ENCODE measurements at regions not wholly inside any gene's neighbourhood (a gene's known extent, or its start where the extent isn't known, plus 50 kb on each side); places are given as distances from the start of the nearest gene placed in this dataset.
A peak's percentile ranks its signal among the peaks of the same experiment; 100 is the strongest.
"Not testable (repeated sequence)": the region's sequence is repeated elsewhere in the genome, so short reads cannot be mapped to it uniquely, and the experiment has no call there.

- peak overlapping the region; percentile 17 for H2AFZ ChIP-seq (ENCODE audit: control insufficient read depth, low read length)
- H3K36me3 ChIP-seq (ENCODE audit: control insufficient read depth in 2 of 2, extremely low read depth in 1 of 2, insufficient read depth in 2 of 2, low read length in 2 of 2); dilution Hi-C loops (cut with MboI; ENCODE audit: extremely low pct_ligation_motif_present, low sequenced_read_pairs); H3K9me1 ChIP-seq (ENCODE audit: control insufficient read depth, extremely low read depth, insufficient read depth, low read length); H4K20me1 ChIP-seq (ENCODE audit: control insufficient read depth, extremely low read depth, insufficient read depth, low read length); H3K79me2 ChIP-seq (ENCODE audit: control insufficient read depth, insufficient read depth, low read length); H3K9me3 ChIP-seq (ENCODE audit: control insufficient read depth, low read depth, low read length); H3K27me3 ChIP-seq (ENCODE audit: control insufficient read depth, extremely low read depth, insufficient read depth, low read length): not testable (repeated sequence)
- peak; percentile 84 for FAIRE-seq
- H3K4me3 ChIP-seq (ENCODE audit: control insufficient read depth in 2 of 3, extremely low read depth in 1 of 3, insufficient read depth in 2 of 3, low read depth in 1 of 3, low read length in 3 of 3): peak overlapping the region in 1 of 3 experiments; percentile 10
- peaks cover 15% of the 10 kb centered on the region for H3K4me1 ChIP-seq (ENCODE audit: control insufficient read depth, extremely low read depth, insufficient read depth, low read length)
- peak overlapping the region; percentile 82 for H3K27ac ChIP-seq (ENCODE audit: control insufficient read depth, insufficient read depth, low read length)
- H3K9ac ChIP-seq (ENCODE audit: control insufficient read depth, extremely low read depth, insufficient read depth, low read length): peak overlapping the region; percentile 54
- DNase-seq (ENCODE audit: low read depth, low spot score): peak; percentile 33
- peak overlapping the region; percentile 51 for H3K4me2 ChIP-seq (ENCODE audit: control insufficient read depth, extremely low read depth, insufficient read depth, low read depth, low read length)
Observed at GRCh38 chr2:91599000-91599399, 2907.5 kb downstream of the RPIA start.

GRCh38 chr2:91602860-91603259, 2911.4 kb downstream of the RPIA start:
- H3K4me2 ChIP-seq (ENCODE audit: control insufficient read depth, extremely low read depth, insufficient read depth, low read depth, low read length); dilution Hi-C loops (cut with MboI; ENCODE audit: extremely low pct_ligation_motif_present, low sequenced_read_pairs); H4K20me1 ChIP-seq (ENCODE audit: control insufficient read depth, extremely low read depth, insufficient read depth, low read length); H3K27me3 ChIP-seq (ENCODE audit: control insufficient read depth, extremely low read depth, insufficient read depth, low read length); FAIRE-seq; H3K79me2 ChIP-seq (ENCODE audit: control insufficient read depth, insufficient read depth, low read length); H2AFZ ChIP-seq (ENCODE audit: control insufficient read depth, low read length); H3K4me3 ChIP-seq (ENCODE audit: control insufficient read depth in 2 of 3, extremely low read depth in 1 of 3, insufficient read depth in 2 of 3, low read depth in 1 of 3, low read length in 3 of 3); H3K27ac ChIP-seq (ENCODE audit: control insufficient read depth, insufficient read depth, low read length); H3K9me1 ChIP-seq (ENCODE audit: control insufficient read depth, extremely low read depth, insufficient read depth, low read length); H3K9ac ChIP-seq (ENCODE audit: control insufficient read depth, extremely low read depth, insufficient read depth, low read length); H3K36me3 ChIP-seq (ENCODE audit: control insufficient read depth in 2 of 2, extremely low read depth in 1 of 2, insufficient read depth in 2 of 2, low read length in 2 of 2); H3K9me3 ChIP-seq (ENCODE audit: control insufficient read depth, low read depth, low read length); DNase-seq (ENCODE audit: low read depth, low spot score): not testable (repeated sequence)
- H3K4me1 ChIP-seq (ENCODE audit: control insufficient read depth, extremely low read depth, insufficient read depth, low read length): peaks cover 15% of the 10 kb centered on the region

- H3K9ac ChIP-seq (ENCODE audit: control insufficient read depth, extremely low read depth, insufficient read depth, low read length); H3K4me2 ChIP-seq (ENCODE audit: control insufficient read depth, extremely low read depth, insufficient read depth, low read depth, low read length); H3K9me3 ChIP-seq (ENCODE audit: control insufficient read depth, low read depth, low read length); H3K79me2 ChIP-seq (ENCODE audit: control insufficient read depth, insufficient read depth, low read length); H3K4me1 ChIP-seq (ENCODE audit: control insufficient read depth, extremely low read depth, insufficient read depth, low read length); H4K20me1 ChIP-seq (ENCODE audit: control insufficient read depth, extremely low read depth, insufficient read depth, low read length); H3K9me1 ChIP-seq (ENCODE audit: control insufficient read depth, extremely low read depth, insufficient read depth, low read length); H3K27ac ChIP-seq (ENCODE audit: control insufficient read depth, insufficient read depth, low read length); H3K4me3 ChIP-seq (ENCODE audit: control insufficient read depth in 2 of 3, extremely low read depth in 1 of 3, insufficient read depth in 2 of 3, low read depth in 1 of 3, low read length in 3 of 3); FAIRE-seq; dilution Hi-C loops (cut with MboI; ENCODE audit: extremely low pct_ligation_motif_present, low sequenced_read_pairs); H2AFZ ChIP-seq (ENCODE audit: control insufficient read depth, low read length); H3K27me3 ChIP-seq (ENCODE audit: control insufficient read depth, extremely low read depth, insufficient read depth, low read length); H3K36me3 ChIP-seq (ENCODE audit: control insufficient read depth in 2 of 2, extremely low read depth in 1 of 2, insufficient read depth in 2 of 2, low read length in 2 of 2); DNase-seq (ENCODE audit: low read depth, low spot score): not testable (repeated sequence)
Observed at GRCh38 chr2:91603996-91604395, 2912.5 kb downstream of the RPIA start.

- H3K27ac ChIP-seq (ENCODE audit: control insufficient read depth, insufficient read depth, low read length); H4K20me1 ChIP-seq (ENCODE audit: control insufficient read depth, extremely low read depth, insufficient read depth, low read length); H3K9me3 ChIP-seq (ENCODE audit: control insufficient read depth, low read depth, low read length); H3K9me1 ChIP-seq (ENCODE audit: control insufficient read depth, extremely low read depth, insufficient read depth, low read length); H3K9ac ChIP-seq (ENCODE audit: control insufficient read depth, extremely low read depth, insufficient read depth, low read length); H3K79me2 ChIP-seq (ENCODE audit: control insufficient read depth, insufficient read depth, low read length); DNase-seq (ENCODE audit: low read depth, low spot score); H3K4me3 ChIP-seq (ENCODE audit: control insufficient read depth in 2 of 3, extremely low read depth in 1 of 3, insufficient read depth in 2 of 3, low read depth in 1 of 3, low read length in 3 of 3); FAIRE-seq; dilution Hi-C loops (cut with MboI; ENCODE audit: extremely low pct_ligation_motif_present, low sequenced_read_pairs); H3K27me3 ChIP-seq (ENCODE audit: control insufficient read depth, extremely low read depth, insufficient read depth, low read length); H3K4me2 ChIP-seq (ENCODE audit: control insufficient read depth, extremely low read depth, insufficient read depth, low read depth, low read length); H2AFZ ChIP-seq (ENCODE audit: control insufficient read depth, low read length); H3K4me1 ChIP-seq (ENCODE audit: control insufficient read depth, extremely low read depth, insufficient read depth, low read length); H3K36me3 ChIP-seq (ENCODE audit: control insufficient read depth in 2 of 2, extremely low read depth in 1 of 2, insufficient read depth in 2 of 2, low read length in 2 of 2): not testable (repeated sequence)
Observed at GRCh38 chr2:91604629-91605028, 2913.2 kb downstream of the RPIA start.

- FAIRE-seq; H4K20me1 ChIP-seq (ENCODE audit: control insufficient read depth, extremely low read depth, insufficient read depth, low read length); dilution Hi-C loops (cut with MboI; ENCODE audit: extremely low pct_ligation_motif_present, low sequenced_read_pairs): not testable (repeated sequence)
Observed at GRCh38 chr2:91623739-91624138, 2932.3 kb downstream of the RPIA start.

More at GRCh38 chr2:91623739-91624138, 2932.3 kb downstream of the RPIA start:
- not testable (repeated sequence) for H3K9ac ChIP-seq (ENCODE audit: control insufficient read depth, extremely low read depth, insufficient read depth, low read length); H3K4me2 ChIP-seq (ENCODE audit: control insufficient read depth, extremely low read depth, insufficient read depth, low read depth, low read length); H2AFZ ChIP-seq (ENCODE audit: control insufficient read depth, low read length); H3K9me3 ChIP-seq (ENCODE audit: control insufficient read depth, low read depth, low read length); H3K27me3 ChIP-seq (ENCODE audit: control insufficient read depth, extremely low read depth, insufficient read depth, low read length); H3K4me3 ChIP-seq (ENCODE audit: control insufficient read depth in 2 of 3, extremely low read depth in 1 of 3, insufficient read depth in 2 of 3, low read depth in 1 of 3, low read length in 3 of 3); H3K9me1 ChIP-seq (ENCODE audit: control insufficient read depth, extremely low read depth, insufficient read depth, low read length); H3K27ac ChIP-seq (ENCODE audit: control insufficient read depth, insufficient read depth, low read length); H3K4me1 ChIP-seq (ENCODE audit: control insufficient read depth, extremely low read depth, insufficient read depth, low read length); H3K36me3 ChIP-seq (ENCODE audit: control insufficient read depth in 2 of 2, extremely low read depth in 1 of 2, insufficient read depth in 2 of 2, low read length in 2 of 2); DNase-seq (ENCODE audit: low read depth, low spot score); H3K79me2 ChIP-seq (ENCODE audit: control insufficient read depth, insufficient read depth, low read length)
